NCI-H446 (cell line): ENCODE measurements at regions not wholly inside any gene's neighbourhood (a gene's known extent, or its start where the extent isn't known, plus 50 kb on each side); places are given as distances from the start of the nearest gene placed in this dataset.
"Not testable (repeated sequence)": the region's sequence is repeated elsewhere in the genome, so short reads cannot be mapped to it uniquely, and the experiment has no call there.

Experiments
- DNase-seq, 2 experiments: peaks; one replicate each; lab custom pipeline; 2025; lab: John Stamatoyannopoulos, UW

- no peak for DNase-seq
Observed at GRCh38 chr13:87538366-87539052, 132.7 kb upstream of the SLITRK5 start.

- no peak for DNase-seq
Observed at GRCh38 chr13:87553142-87553541, 118.0 kb upstream of the SLITRK5 start.

GRCh38 chr13:87554045-87554444, 117.1 kb upstream of the SLITRK5 start:
- DNase-seq, result no peak

GRCh38 chr13:87557788-87558187, 113.4 kb upstream of the SLITRK5 start:
- no peak for DNase-seq

GRCh38 chr13:87561580-87561979, 109.6 kb upstream of the SLITRK5 start:
- DNase-seq, result not testable (repeated sequence)

GRCh38 chr13:87570669-87571068, 100.5 kb upstream of the SLITRK5 start:
- DNase-seq, result no peak

- no peak for DNase-seq
Observed at GRCh38 chr13:87582399-87582798, 88.8 kb upstream of the SLITRK5 start.

- no peak for DNase-seq
Observed at GRCh38 chr13:87590518-87590917, 80.7 kb upstream of the SLITRK5 start.

GRCh38 chr13:87604437-87604836, 66.7 kb upstream of the SLITRK5 start:
- DNase-seq, result not testable (repeated sequence)

GRCh38 chr13:87607266-87607665, 63.9 kb upstream of the SLITRK5 start:
- DNase-seq, result no peak

- DNase-seq, result no peak
Observed at GRCh38 chr13:87614276-87614675, 56.9 kb upstream of the SLITRK5 start.
